Hematopoietic multipotent progenitor cell treated with erythropoietin and hydrocortisone succinate and interleukin-3 and kit ligand, for 17 days (in vitro differentiated cells): ENCODE measurements at regions not wholly inside any gene's neighbourhood (a gene's known extent, or its start where the extent isn't known, plus 50 kb on each side); places are given as distances from the start of the nearest gene placed in this dataset.
"Not testable (repeated sequence)": the region's sequence is repeated elsewhere in the genome, so short reads cannot be mapped to it uniquely, and the experiment has no call there.

Experiments
- DNase-seq: peaks from one replicate; pipeline ENCODE4 v3.0.0-alpha.2; 2015; ENCODE audit warnings: low spot score

GRCh38 chr10:108338146-108338545, 1173.6 kb upstream of the SORCS1 start:
- no peak for DNase-seq

GRCh38 chr10:108336836-108337235, 1172.3 kb upstream of the SORCS1 start:
- DNase-seq = no peak

- no peak for DNase-seq
Observed at GRCh38 chr10:108327706-108328105, 1163.2 kb upstream of the SORCS1 start.

GRCh38 chr10:108323274-108323798, 1158.8 kb upstream of the SORCS1 start:
- DNase-seq = no peak

- no peak for DNase-seq
Observed at GRCh38 chr10:108319434-108320222, 1155.1 kb upstream of the SORCS1 start.

GRCh38 chr10:108315636-108316035, 1151.1 kb upstream of the SORCS1 start:
- not testable (repeated sequence) for DNase-seq

GRCh38 chr10:108307925-108308312, 1143.4 kb upstream of the SORCS1 start:
- DNase-seq = no peak

- no peak for DNase-seq
Observed at GRCh38 chr10:108307250-108307924, 1142.9 kb upstream of the SORCS1 start.

GRCh38 chr10:108303149-108303548, 1138.6 kb upstream of the SORCS1 start:
- DNase-seq = no peak

- DNase-seq = no peak
Observed at GRCh38 chr10:108301002-108301401, 1136.5 kb upstream of the SORCS1 start.

- DNase-seq = no peak
Observed at GRCh38 chr10:108290823-108291222, 1126.3 kb upstream of the SORCS1 start.

- DNase-seq = no peak
Observed at GRCh38 chr10:108275895-108276685, 1111.6 kb upstream of the SORCS1 start.

- no peak for DNase-seq
Observed at GRCh38 chr10:108260383-108260906, 1095.9 kb upstream of the SORCS1 start.

- no peak for DNase-seq
Observed at GRCh38 chr10:108254089-108254488, 1089.6 kb upstream of the SORCS1 start.

- DNase-seq = no peak
Observed at GRCh38 chr10:108252771-108253170, 1088.3 kb upstream of the SORCS1 start.

GRCh38 chr10:108250936-108251620, 1086.6 kb upstream of the SORCS1 start:
- DNase-seq = no peak

- DNase-seq = no peak
Observed at GRCh38 chr10:108249940-108250339, 1085.4 kb upstream of the SORCS1 start.

- DNase-seq = no peak
Observed at GRCh38 chr10:108244443-108245228, 1080.1 kb upstream of the SORCS1 start.

GRCh38 chr10:108241166-108241565, 1076.7 kb upstream of the SORCS1 start:
- DNase-seq = no peak

- no peak for DNase-seq
Observed at GRCh38 chr10:108238261-108238660, 1073.8 kb upstream of the SORCS1 start.
